GM10248 (cell line): ENCODE measurements at regions not wholly inside any gene's neighbourhood (a gene's known extent, or its start where the extent isn't known, plus 50 kb on each side); places are given as distances from the start of the nearest gene placed in this dataset.

ENCODE experiments used
- CTCF ChIA-PET: fragments of 300-600 bp; sonication (Branson Sonifier 250); formaldehyde crosslinking; extraction: SDS; loops from one replicate; lab custom pipeline; 2021; ENCODE audit warnings: antibody characterized with exemption; lab: Yijun Ruan, JAX
- POLR2A ChIA-PET: fragments of 350-650 bp; sonication (Branson Sonifier 250); formaldehyde crosslinking; extraction: SDS; loops from one replicate; lab custom pipeline; 2020; ENCODE audit warnings: antibody characterized with exemption; lab: Yijun Ruan, JAX
- DNase-seq: peaks from one replicate; pipeline ENCODE4 v3.0.0; 2012; ENCODE audit errors: extremely low spot score
- CTCF ChIP-seq: IDR thresholded peaks from 2 replicates; pipeline ENCODE4 v1.5.1; 2012; ENCODE audit warnings: mild to moderate bottlenecking, low read depth; ENCODE audit errors: extremely low read depth, missing control alignments, control extremely low read depth

GRCh38 chr12:24081092-24081529 lies 131.6 kb upstream of the SOX5 start:
- TF ChIP-seq CTCF = no peak
- CTCF ChIA-PET = interaction anchor here (0.9 kb wide), 1 partner anchor 18 kb away, joined by 3 read pairs; no protein-coding TSS in a partner anchor

GRCh38 chr12:24080465-24080864 lies 131.0 kb upstream of the SOX5 start:
- no peak for DNase-seq
- CTCF ChIA-PET = no interaction called here
- TF ChIP-seq CTCF = no peak
- POLR2A ChIA-PET = no interaction called here

More at GRCh38 chr12:24081092-24081529, 131.6 kb upstream of the SOX5 start:
- POLR2A ChIA-PET = no interaction called here
- no peak for DNase-seq

DNA sequence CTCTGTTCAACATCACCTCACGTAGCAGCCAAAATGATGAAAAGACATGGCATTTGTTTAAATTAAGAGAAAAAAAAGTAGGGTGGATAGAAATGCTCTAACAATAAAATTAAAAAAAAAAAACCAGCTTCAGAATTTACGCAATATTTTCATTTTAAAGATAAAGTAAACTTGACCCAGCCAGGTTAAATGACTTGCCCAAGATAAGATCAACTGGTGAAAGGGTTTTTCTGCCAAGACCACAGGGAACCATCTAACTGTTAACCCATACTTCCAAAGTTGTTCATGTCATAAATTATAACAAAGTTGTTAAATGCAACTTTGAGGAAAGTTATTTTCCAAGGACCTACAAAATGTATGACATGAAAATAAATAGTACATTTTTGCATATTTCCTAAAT lies 129.6 kb upstream of the SOX5 start:
- CTCF ChIA-PET = no interaction called here
- no peak for DNase-seq
- no peak for TF ChIP-seq CTCF
- POLR2A ChIA-PET = no interaction called here

DNA sequence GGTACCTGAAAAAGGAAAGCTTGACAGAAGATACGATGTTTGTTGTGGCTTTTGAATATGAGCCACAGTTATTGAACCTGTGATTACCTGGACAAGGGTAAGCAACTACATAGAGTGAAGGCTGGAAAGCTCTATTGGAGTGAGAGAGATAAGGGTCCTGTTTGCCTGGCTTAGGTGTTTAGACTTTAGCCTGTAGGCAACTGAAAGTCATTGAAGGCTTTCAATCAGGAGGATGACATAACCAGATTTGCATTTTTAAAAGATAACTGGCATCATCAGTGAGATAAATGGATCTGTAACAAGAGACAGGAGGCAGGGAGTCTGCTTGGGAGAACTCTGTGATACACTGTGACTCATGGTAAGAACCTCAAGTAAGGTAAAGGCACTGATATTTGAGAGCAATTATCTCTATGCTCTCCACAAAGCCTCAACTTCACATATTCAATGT lies 128.9 kb upstream of the SOX5 start:
- POLR2A ChIA-PET = no interaction called here

GRCh38 chr12:24077161-24077560 lies 127.7 kb upstream of the SOX5 start:
- ChIA-PET CTCF (no interaction called here), POLR2A (no interaction called here)
- TF ChIP-seq CTCF = no peak
- DNase-seq = no peak

More for the DNA sequence above, 128.9 kb upstream of the SOX5 start:
- CTCF ChIA-PET = no interaction called here
- TF ChIP-seq CTCF = no peak
- DNase-seq = no peak

DNA sequence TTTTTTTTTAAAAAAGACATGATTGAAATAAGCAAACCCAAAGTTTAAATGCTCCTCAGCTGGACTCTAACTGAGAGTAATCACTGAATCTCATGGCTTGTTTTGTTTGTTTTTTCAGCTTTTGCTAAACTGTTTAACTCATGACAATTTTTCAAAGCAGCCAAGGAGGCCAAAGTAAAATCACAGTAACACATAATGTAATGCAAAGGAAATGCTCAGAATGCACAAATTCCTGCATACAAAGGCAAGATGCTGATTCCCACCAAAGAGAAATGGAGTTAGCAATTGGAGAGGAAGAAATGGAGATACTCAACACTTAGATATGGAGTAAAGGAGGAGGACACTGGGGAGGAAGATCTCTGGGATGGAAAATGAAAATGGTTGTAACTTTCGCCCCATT lies 126.2 kb upstream of the SOX5 start:
- no peak for TF ChIP-seq CTCF
- ChIA-PET POLR2A (no interaction called here), CTCF (no interaction called here)
- no peak for DNase-seq
